GM12891 (cell line): ENCODE measurements at regions not wholly inside any gene's neighbourhood (a gene's known extent, or its start where the extent isn't known, plus 50 kb on each side); places are given as distances from the start of the nearest gene placed in this dataset.

Experiments used
- POLR2A ChIP-seq: IDR thresholded peaks from 2 replicates; pipeline ENCODE4 v1.6.1; 2011; ENCODE audit warnings: low read depth, low read length, control low read depth
- POLR2AphosphoS5 ChIP-seq: IDR thresholded peaks from 2 replicates; pipeline ENCODE4 v1.6.1; 2011; ENCODE audit warnings: low read depth, low read length, control low read depth
- POU2F2 ChIP-seq: IDR thresholded peaks from 2 replicates; pipeline ENCODE4 v1.6.1; 2011; ENCODE audit warnings: low read depth, mild to moderate bottlenecking, control low read depth, low read length, moderate library complexity
- TAF1 ChIP-seq: IDR thresholded peaks from 2 replicates; pipeline ENCODE4 v1.6.1; 2011; ENCODE audit warnings: low read depth, low read length, control low read depth

GRCh38 chr9:86601697-86602096 lies 247.5 kb upstream of the TUT7 start:
- no peak for TF ChIP-seq POLR2A
- no peak for TF ChIP-seq TAF1
- no peak for TF ChIP-seq POLR2AphosphoS5
- TF ChIP-seq POU2F2: no peak
